ENCODE measurements at regions not wholly inside any gene's neighbourhood (a gene's known extent, or its start where the extent isn't known, plus 50 kb on each side); places are given as distances from the start of the nearest gene placed in this dataset.

- TF ChIP-seq CTCF (IDR thresholded peaks at IDR 0.05; ENCODE audit: extremely low read depth in 1 of 2, insufficient read depth in 1 of 2, low read depth in 1 of 2, low read length in 2 of 2): no peak
- TF ChIP-seq POLR2A (IDR thresholded peaks at IDR 0.05; ENCODE audit: low read depth, low read length): no peak
- TF ChIP-seq JUN (IDR thresholded peaks at IDR 0.05; ENCODE audit: borderline replicate concordance, insufficient read depth, insufficient read length, low read depth): no peak
- no peak for TF ChIP-seq FOS (IDR thresholded peaks at IDR 0.05; ENCODE audit: borderline replicate concordance, insufficient read depth, low read length)
- no peak for TF ChIP-seq MYC (IDR thresholded peaks at IDR 0.05; ENCODE audit: low read depth, low read length)
- no peak for TF ChIP-seq POLR2AphosphoS5 (IDR thresholded peaks at IDR 0.05; ENCODE audit: insufficient read depth, low read depth, low read length)
- no peak for TF ChIP-seq EZH2 (IDR thresholded peaks at IDR 0.05; ENCODE audit: borderline replicate concordance, low read depth, low read length, severe bottlenecking)
- TF ChIP-seq GATA2 (IDR thresholded peaks at IDR 0.05; ENCODE audit: insufficient read depth, insufficient read length, low read depth, low read length): no peak
- no peak for TF ChIP-seq MAX (IDR thresholded peaks at IDR 0.05; ENCODE audit: insufficient read depth, insufficient read length)
Measured at GRCh38 chr3:152729906-152730305, 105.0 kb upstream of the P2RY1 start.

Measured in endothelial cell of umbilical vein (primary cell).